Stomach (tissue), 4 donors: ENCODE measurements at regions not wholly inside any gene's neighbourhood (a gene's known extent, or its start where the extent isn't known, plus 50 kb on each side); places are given as distances from the start of the nearest gene placed in this dataset.

ENCODE experiments used
- CTCF ChIP-seq, 7 experiments: fragments of 450-650 bp in 4 of 7; fragments of 200-600 bp in 3 of 7; sonication (generic) in 3 of 7; IDR thresholded peaks; one replicate each; pipeline ENCODE4 v1.5.1; 2016 to 2019; ENCODE audit warnings: antibody characterized with exemption in 7 of 7, control low read depth in 2 of 7, mild to moderate bottlenecking in 1 of 7
- EP300 ChIP-seq: sonication (generic); formaldehyde crosslinking; IDR thresholded peaks from one replicate; pipeline ENCODE4 v1.6.1; 2017; ENCODE audit warnings: antibody characterized with exemption
- POLR2A ChIP-seq, 4 donors: fragments of 450-650 bp; IDR thresholded peaks; one replicate each; pipeline ENCODE4 v1.6.1; 2016; ENCODE audit warnings: antibody characterized with exemption in 4 of 4, control low read depth in 2 of 4, mild to moderate bottlenecking in 1 of 4, moderate library complexity in 1 of 4

- TF ChIP-seq EP300 (no peak), CTCF (IDR thresholded peaks at IDR 0.05) (peak in 1 of 7 experiments; percentile 8), POLR2A (IDR thresholded peaks at IDR 0.05) (no peak)
Observed at GRCh38 chr17:73827627-73828291, 183.5 kb upstream of the SDK2 start.
